HepG2 (cell line): ENCODE measurements at regions not wholly inside any gene's neighbourhood (a gene's known extent, or its start where the extent isn't known, plus 50 kb on each side); places are given as distances from the start of the nearest gene placed in this dataset.

Experiments
- ATAC-seq: fragments of 200-7000 bp; cut with Tn5 transposase; 3 replicates; pipeline ENCODE4 v1.9.1; 2020; ENCODE audit warnings: mild to moderate bottlenecking, moderate library complexity
- BruUV-seq: library from RNA; stranded (reverse); fragments of 400-500 nt; replicated peaks from 2 replicates; lab custom pipeline; 2021; lab: Mats Ljungman, UMichigan
- CTCF ChIA-PET: fragments of 300-600 bp; formaldehyde crosslinking; extraction: SDS; loops from one replicate; lab custom pipeline; 2021; ENCODE audit warnings: low total read pairs, inconsistent platforms, low intra/inter-chr PET ratio; lab: Yijun Ruan, JAX
- POLR2A ChIA-PET: fragments of 350-600 bp; sonication (Branson Sonifier 250); formaldehyde crosslinking; loops from one replicate; lab custom pipeline; 2020; ENCODE audit warnings: antibody characterized with exemption, inconsistent platforms; lab: Yijun Ruan, JAX
- DNase-seq: peaks from one replicate; pipeline ENCODE4 v3.0.0-alpha.2; 2015; ENCODE audit warnings: low spot score
- FAIRE-seq: peaks from 3 replicates; lab custom pipeline; 2011; peaks lifted over from hg19 to GRCh38; lab: Jason Lieb, UNC
- H2AFZ ChIP-seq: one replicate; pipeline ENCODE4 v1.6.1; 2011; ENCODE audit warnings: low read length, inconsistent platforms
- H3K27ac ChIP-seq: fragments of 300-600 bp; 3 replicates; pipeline ENCODE4 v1.8.0; 2011; ENCODE audit warnings: mixed run types, mild to moderate bottlenecking, mixed read lengths, low read length, inconsistent platforms; ENCODE audit not compliant: insufficient read depth; ENCODE audit errors: extremely low read length
- H3K27me3 ChIP-seq, 2 experiments: fragments of 200-600 bp in 1 of 2; 2 replicates in 1 of 2; 3 replicates in 1 of 2; pipeline versions ENCODE4 v1.6.0 to v1.8.0; 2011; ENCODE audit warnings: low read length in 2 of 2, mild to moderate bottlenecking in 2 of 2, moderate library complexity in 2 of 2, inconsistent platforms in 1 of 2; ENCODE audit not compliant: insufficient read depth in 2 of 2, control insufficient read depth in 1 of 2
- H3K36me3 ChIP-seq, 2 experiments: fragments of 200-600 bp in 1 of 2; replicated peaks in 1 of 2; 2 replicates in 1 of 2; 3 replicates in 1 of 2; pipeline versions ENCODE4 v1.5.1 to v1.8.0; 2011; ENCODE audit warnings: low read length in 2 of 2, inconsistent platforms in 1 of 2; ENCODE audit not compliant: insufficient read depth in 2 of 2, control insufficient read depth in 1 of 2
- H3K4me1 ChIP-seq: 2 replicates; pipeline ENCODE4 v1.5.1; 2012; ENCODE audit warnings: low read length, inconsistent platforms; ENCODE audit not compliant: insufficient read depth
- H3K4me2 ChIP-seq: 2 replicates; pipeline ENCODE4 v1.6.0; 2011; ENCODE audit warnings: low read depth, low read length, inconsistent platforms
- H3K4me3 ChIP-seq, 3 experiments: fragments of 200-600 bp in 1 of 3; sonication (generic), shearing (Covaris generic) in 1 of 3; replicated peaks in 1 of 3; 2 replicates each; pipeline ENCODE4 v1.5.1; 2011 to 2016; ENCODE audit warnings: low read length in 3 of 3, inconsistent platforms in 2 of 3, low read depth in 2 of 3, mild to moderate bottlenecking in 2 of 3, control low read depth in 1 of 3, mixed read lengths in 1 of 3; ENCODE audit not compliant: insufficient read depth in 1 of 3
- H3K79me2 ChIP-seq: one replicate; pipeline ENCODE4 v1.6.1; 2011; ENCODE audit warnings: low read length, inconsistent platforms; ENCODE audit not compliant: insufficient read depth
- H3K9ac ChIP-seq: 2 replicates; pipeline ENCODE4 v1.6.0; 2011; ENCODE audit warnings: mild to moderate bottlenecking, low read depth, low read length, inconsistent platforms; ENCODE audit not compliant: insufficient read depth
- H3K9me3 ChIP-seq: 2 replicates; pipeline ENCODE4 v1.5.1; 2012; ENCODE audit warnings: mild to moderate bottlenecking, low read length
- H4K20me1 ChIP-seq: 2 replicates; pipeline ENCODE4 v1.6.0; 2011; ENCODE audit warnings: inconsistent platforms, mild to moderate bottlenecking, low read length, moderate library complexity; ENCODE audit not compliant: insufficient read depth
- ATM ChIP-seq: fragments of 450-650 bp; IDR thresholded peaks from 2 replicates; pipeline ENCODE4 v1.7.1; 2017; ENCODE audit warnings: mild to moderate bottlenecking, borderline replicate concordance
- CREB3 ChIP-seq: sonication (generic); formaldehyde crosslinking; IDR thresholded peaks from 2 replicates; pipeline ENCODE4 v1.5.0; 2020; ENCODE audit warnings: missing genetic modification reagents
- FOXP4 ChIP-seq: sonication (generic); formaldehyde crosslinking; IDR thresholded peaks from 2 replicates; pipeline ENCODE4 v1.4.0; 2020; ENCODE audit warnings: missing genetic modification reagents
- KAT2B ChIP-seq: fragments of 150-350 bp; IDR thresholded peaks from 2 replicates; pipeline ENCODE4 v1.6.1; 2014; ENCODE audit warnings: low read depth, low read length, borderline replicate concordance
- MXD4 ChIP-seq: IDR thresholded peaks from 2 replicates; pipeline ENCODE4 v1.6.1; 2016; ENCODE audit warnings: mild to moderate bottlenecking, missing biosample characterization, missing genetic modification reagents
- MYNN ChIP-seq: sonication (generic); formaldehyde crosslinking; IDR thresholded peaks from 2 replicates; pipeline ENCODE4 v1.4.0; 2020; ENCODE audit warnings: mild to moderate bottlenecking, low read depth, missing genetic modification reagents
- NFKBIZ ChIP-seq: IDR thresholded peaks from 2 replicates; pipeline ENCODE4 v1.6.1; 2018; ENCODE audit warnings: missing genetic modification reagents, missing compliant biosample characterization
- PHF5A ChIP-seq: IDR thresholded peaks from one replicate; pipeline ENCODE4 v1.6.1; 2018; ENCODE audit warnings: low read depth, missing genetic modification reagents; ENCODE audit not compliant: unreplicated experiment
- PREB ChIP-seq: sonication (generic); formaldehyde crosslinking; IDR thresholded peaks from 2 replicates; pipeline ENCODE4 v1.4.0; 2020; ENCODE audit warnings: missing genetic modification reagents
- SIN3A ChIP-seq: IDR thresholded peaks from 2 replicates; pipeline ENCODE4 v1.6.1; 2011; ENCODE audit warnings: low read depth, mild to moderate bottlenecking, control low read depth, low read length, borderline replicate concordance
- TIGD3 ChIP-seq: sonication (generic); formaldehyde crosslinking; IDR thresholded peaks from 2 replicates; pipeline ENCODE4 v1.5.1; 2020; ENCODE audit warnings: mild to moderate bottlenecking, missing genetic modification reagents, borderline replicate concordance
- XBP1 ChIP-seq: sonication (generic); formaldehyde crosslinking; IDR thresholded peaks from 2 replicates; pipeline ENCODE4 v1.5.0; 2020; ENCODE audit warnings: missing genetic modification reagents
- ZBTB38 ChIP-seq: sonication (generic); formaldehyde crosslinking; IDR thresholded peaks from 2 replicates; pipeline ENCODE4 v1.5.1; 2020; ENCODE audit warnings: mild to moderate bottlenecking, missing genetic modification reagents
- ZNF101 ChIP-seq: sonication (generic); formaldehyde crosslinking; IDR thresholded peaks from 2 replicates; pipeline ENCODE4 v1.4.0; 2020; ENCODE audit warnings: mild to moderate bottlenecking, low read depth, missing genetic modification reagents, borderline replicate concordance
- ZNF276 ChIP-seq: sonication (generic); formaldehyde crosslinking; IDR thresholded peaks from 2 replicates; pipeline ENCODE4 v1.4.0; 2020; ENCODE audit warnings: mild to moderate bottlenecking, low read depth, missing genetic modification reagents
- ZNF350 ChIP-seq: sonication (generic); formaldehyde crosslinking; IDR thresholded peaks from 2 replicates; pipeline ENCODE4 v1.4.0; 2020; ENCODE audit warnings: mild to moderate bottlenecking, low read depth, missing genetic modification reagents, borderline replicate concordance
- ZNF367 ChIP-seq: sonication (generic); formaldehyde crosslinking; IDR thresholded peaks from 2 replicates; pipeline ENCODE4 v1.4.0; 2020; ENCODE audit warnings: missing genetic modification reagents, borderline replicate concordance
- ZNF441 ChIP-seq: sonication (generic); formaldehyde crosslinking; IDR thresholded peaks from 2 replicates; pipeline ENCODE4 v1.7.0; 2021; ENCODE audit warnings: missing genetic modification reagents, borderline replicate concordance
- ZNF790 ChIP-seq: sonication (generic); formaldehyde crosslinking; IDR thresholded peaks from 2 replicates; pipeline ENCODE4 v1.8.0; 2022; ENCODE audit warnings: missing genetic modification reagents, mild to moderate bottlenecking, borderline replicate concordance
- WGBS: methylation state at CpG from one replicate; pipeline ENCODE4 v1.1.6; 2017; ENCODE audit warnings: low lambda C conversion rate; 5-methylcytosine and 5-hydroxymethylcytosine counted together
- in situ Hi-C: cut with HindIII; loops from 2 replicates; pipeline ENCODE4 v1.10.0; 2017; ENCODE audit warnings: low pct_unique_long_range_greater_than_20kb; ENCODE audit not compliant: extremely low pct_ligation_motif_present
- intact Hi-C: fragments of 100-400 bp; cut with micrococcal nuclease; formaldehyde crosslinking; loops from one replicate; pipeline ENCODE4 v1.10.0; 2022; ENCODE audit not compliant: unreplicated experiment

- FAIRE-seq (no peak), DNase-seq (no peak)
- TF ChIP-seq ZNF350 (no peak), MXD4 (CRISPR knock-in tag) (no peak), ZNF101 (CRISPR knock-in tag) (no peak), XBP1 (CRISPR knock-in tag) (no peak), ZBTB38 (CRISPR knock-in tag) (no peak), NFKBIZ (no peak), MYNN (CRISPR knock-in tag) (no peak), TIGD3 (CRISPR knock-in tag) (no peak), ZNF790 (no peak), ATM (no peak), KAT2B (no peak), SIN3A (no peak), CREB3 (no peak), ZNF367 (CRISPR knock-in tag) (no peak), ZNF276 (no peak), PHF5A (CRISPR knock-in tag) (no peak), PREB (CRISPR knock-in tag) (no peak), FOXP4 (no peak), ZNF441 (CRISPR knock-in tag) (no peak)
- TF ChIP-seq, all 625 proteins: peak for 0
- H3K27me3 ChIP-seq, result no peaks in the 10 kb centered on the region
- intact Hi-C loops, result no loop called here
- no peak for ATAC-seq
- in situ Hi-C loops, result no loop called here
- H3K9me3 ChIP-seq, result peaks cover 90% of the 10 kb centered on the region
- H3K9ac ChIP-seq, result no peak overlapping the region
- CTCF ChIA-PET, result no interaction called here
- 30% methylated on average over 9 of the region's 11 CpGs for WGBS
- BruUV-seq, result no TSS peak
- no peaks in the 10 kb centered on the region for H4K20me1 ChIP-seq
- H3K27ac ChIP-seq, result no peak overlapping the region
- H3K36me3 ChIP-seq, result no peaks in the 10 kb centered on the region
- H2AFZ ChIP-seq, result no peak overlapping the region
- no peaks in the 10 kb centered on the region for H3K79me2 ChIP-seq
- H3K4me2 ChIP-seq, result no peak overlapping the region
- POLR2A ChIA-PET, result no interaction called here
- H3K4me3 ChIP-seq, result no peak overlapping the region
- H3K4me1 ChIP-seq, result no peaks in the 10 kb centered on the region
Measured at GRCh38 chr21:18987520-18988026, 584.0 kb upstream of the TMPRSS15 start.
